Stimulated activated CD4-positive, alpha-beta T cell treated with anti-CD3 and anti-CD28 coated beads, TNF-alpha, amount 100 ng/mL, for 24 hours (primary cell): ENCODE measurements at regions not wholly inside any gene's neighbourhood (a gene's known extent, or its start where the extent isn't known, plus 50 kb on each side); places are given as distances from the start of the nearest gene placed in this dataset.
"Not testable (repeated sequence)": the region's sequence is repeated elsewhere in the genome, so short reads cannot be mapped to it uniquely, and the experiment has no call there.

Source experiments
- DNase-seq, 3 experiments: peaks; one replicate each; pipeline ENCODE4 v3.0.0-alpha.2; 2020; ENCODE audit warnings: low read depth in 3 of 3

GRCh38 chr5:142542078-142542477, 143.8 kb downstream of the FGF1 start:
- no peak for DNase-seq

GRCh38 chr5:142540922-142541422, 144.9 kb downstream of the FGF1 start:
- no peak for DNase-seq

- DNase-seq, result no peak
Observed at GRCh38 chr5:142539154-142539740, 146.6 kb downstream of the FGF1 start.

GRCh38 chr5:142537938-142538337, 148.0 kb downstream of the FGF1 start:
- no peak for DNase-seq

GRCh38 chr5:142532781-142533176, 153.1 kb downstream of the FGF1 start:
- DNase-seq, result no peak

GRCh38 chr5:142531977-142532780, 153.7 kb downstream of the FGF1 start:
- no peak for DNase-seq

GRCh38 chr5:142530904-142531303, 155.0 kb downstream of the FGF1 start:
- no peak for DNase-seq

- no peak for DNase-seq
Observed at GRCh38 chr5:142529626-142530278, 156.1 kb downstream of the FGF1 start.

GRCh38 chr5:142527664-142528295, 158.1 kb downstream of the FGF1 start:
- DNase-seq, result no peak

GRCh38 chr5:142527234-142527633, 158.7 kb downstream of the FGF1 start:
- DNase-seq, result no peak

GRCh38 chr5:142522983-142523382, 162.9 kb downstream of the FGF1 start:
- DNase-seq, result no peak

- no peak for DNase-seq
Observed at GRCh38 chr5:142521706-142522105, 164.2 kb downstream of the FGF1 start.

- DNase-seq, result no peak
Observed at GRCh38 chr5:142520885-142521284, 165.0 kb downstream of the FGF1 start.

GRCh38 chr5:142519913-142520312, 166.0 kb downstream of the FGF1 start:
- not testable (repeated sequence) for DNase-seq

GRCh38 chr5:142517840-142518239, 168.1 kb downstream of the FGF1 start:
- no peak for DNase-seq

- DNase-seq, result no peak
Observed at GRCh38 chr5:142516732-142517131, 169.2 kb downstream of the FGF1 start.

GRCh38 chr5:142515036-142515435, 170.9 kb downstream of the FGF1 start:
- DNase-seq, result no peak

- DNase-seq, result no peak
Observed at GRCh38 chr5:142514196-142514595, 171.7 kb downstream of the FGF1 start.

- no peak for DNase-seq
Observed at GRCh38 chr5:142512043-142513042, 173.5 kb downstream of the FGF1 start.

GRCh38 chr5:142511358-142511757, 174.5 kb downstream of the FGF1 start:
- DNase-seq, result no peak

GRCh38 chr5:142509026-142509425, 176.9 kb downstream of the FGF1 start:
- DNase-seq, result no peak
